OCI-LY1 (cell line): ENCODE measurements at regions not wholly inside any gene's neighbourhood (a gene's known extent, or its start where the extent isn't known, plus 50 kb on each side); places are given as distances from the start of the nearest gene placed in this dataset.

ENCODE experiments used
- H2AFZ ChIP-seq: fragments of 200-600 bp; sonication (generic), shearing (Covaris generic); 2 replicates; pipeline ENCODE4 v1.6.0; 2014; ENCODE audit warnings: antibody characterized with exemption, mild to moderate bottlenecking, low read length
- H3F3A ChIP-seq: fragments of 200-600 bp; sonication (generic), shearing (Covaris generic); 2 replicates; pipeline ENCODE4 v1.6.0; 2014; ENCODE audit warnings: mild to moderate bottlenecking, antibody characterized with exemption, low read length, moderate library complexity; ENCODE audit not compliant: insufficient read depth
- H3K27ac ChIP-seq: fragments of 200-600 bp; sonication (generic); 2 replicates; pipeline ENCODE4 v1.5.1; 2014; ENCODE audit warnings: low read length, mixed run types, mild to moderate bottlenecking, low read depth; ENCODE audit not compliant: poor library complexity, severe bottlenecking
- H3K27me3 ChIP-seq: fragments of 200-600 bp; sonication (generic); 2 replicates; pipeline ENCODE4 v1.6.0; 2014; ENCODE audit warnings: antibody characterized with exemption, mild to moderate bottlenecking, low read length, moderate library complexity; ENCODE audit not compliant: insufficient read depth
- H3K36me3 ChIP-seq: fragments of 200-600 bp; sonication (generic); 2 replicates; pipeline ENCODE4 v1.6.1; 2014; ENCODE audit warnings: mild to moderate bottlenecking, antibody characterized with exemption, low read length, moderate library complexity, mixed read lengths; ENCODE audit not compliant: insufficient read depth
- H3K4me1 ChIP-seq: fragments of 200-600 bp; sonication (generic); 2 replicates; pipeline ENCODE4 v1.5.1; 2014; ENCODE audit warnings: mild to moderate bottlenecking, low read length, moderate library complexity; ENCODE audit not compliant: insufficient read depth, severe bottlenecking
- H3K4me2 ChIP-seq: fragments of 200-600 bp; sonication (generic), shearing (Covaris generic); 2 replicates; pipeline ENCODE4 v1.6.1; 2014; ENCODE audit warnings: low read length
- H3K4me3 ChIP-seq: fragments of 200-600 bp; sonication (generic); 2 replicates; pipeline ENCODE4 v1.5.1; 2014; ENCODE audit warnings: low read length, low read depth, mild to moderate bottlenecking, mixed read lengths; ENCODE audit not compliant: poor library complexity, severe bottlenecking
- H3K79me2 ChIP-seq: fragments of 200-600 bp; shearing (Covaris generic); 2 replicates; pipeline ENCODE4 v1.6.1; 2016; ENCODE audit warnings: mixed run types, low read length, mixed read lengths; ENCODE audit not compliant: insufficient read depth
- H3K9ac ChIP-seq: fragments of 200-600 bp; sonication (generic), shearing (Covaris generic); 2 replicates; pipeline ENCODE4 v1.6.1; 2014; ENCODE audit warnings: mild to moderate bottlenecking, low read length, mixed read lengths
- H3K9me2 ChIP-seq: fragments of 200-600 bp; sonication (generic), shearing (Covaris generic); 2 replicates; pipeline ENCODE4 v1.6.1; 2014; ENCODE audit warnings: low read depth, mild to moderate bottlenecking, low read length, mixed read lengths
- H3K9me3 ChIP-seq: fragments of 200-600 bp; shearing (Covaris generic); 2 replicates; pipeline ENCODE4 v1.6.1; 2014; ENCODE audit warnings: low read length, mixed read lengths
- H4K20me1 ChIP-seq: fragments of 200-600 bp; sonication (generic), shearing (Covaris generic); 2 replicates; pipeline ENCODE4 v1.6.0; 2016; ENCODE audit warnings: mild to moderate bottlenecking, low read length; ENCODE audit not compliant: insufficient read depth
- CTCF ChIP-seq: fragments of 200-600 bp; sonication (generic), shearing (Covaris generic); IDR thresholded peaks from 2 replicates; pipeline ENCODE4 v1.5.1; 2017; ENCODE audit warnings: mild to moderate bottlenecking, antibody characterized with exemption, low read length, moderate library complexity, mixed read lengths
- EZH2 ChIP-seq: fragments of 200-600 bp; sonication (generic), shearing (Covaris generic); IDR thresholded peaks from 2 replicates; pipeline ENCODE4 v1.8.0; 2017; ENCODE audit warnings: borderline replicate concordance, mixed run types, mild to moderate bottlenecking, antibody characterized with exemption, low read length, moderate library complexity, mixed read lengths

DNA sequence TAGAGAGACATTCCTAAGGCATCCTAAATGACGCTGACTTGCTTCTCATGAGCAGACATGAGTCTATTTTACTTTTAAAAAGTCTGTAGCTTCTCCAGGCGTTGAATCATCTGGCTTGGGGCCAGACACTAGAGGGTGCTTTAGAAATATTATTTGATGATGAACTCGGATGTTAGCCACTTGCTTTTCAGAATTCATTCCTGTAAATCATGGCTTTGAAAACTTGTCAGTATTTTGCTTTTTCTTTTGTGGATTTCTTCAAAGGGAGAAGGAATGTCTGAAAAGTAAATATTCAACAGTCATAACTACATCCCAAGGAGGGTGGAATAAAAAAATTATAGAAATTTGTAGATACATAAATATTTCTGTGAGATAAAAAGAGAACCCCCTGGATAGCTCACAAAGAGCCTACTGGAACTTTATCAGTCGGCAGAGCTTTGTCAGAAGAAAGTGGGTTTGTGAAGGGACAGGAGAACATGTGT is 370.8 kb downstream of the OSR1 start:
- no peak overlapping the region for H2AFZ ChIP-seq
- H3K4me3 ChIP-seq, result no peak overlapping the region
- H4K20me1 ChIP-seq, result no peaks in the 10 kb centered on the region
- H3K4me2 ChIP-seq, result no peak overlapping the region
- no peaks in the 10 kb centered on the region for H3K36me3 ChIP-seq
- no peaks in the 10 kb centered on the region for H3K4me1 ChIP-seq
- H3F3A ChIP-seq, result no peaks in the 10 kb centered on the region
- no peaks in the 10 kb centered on the region for H3K9me3 ChIP-seq
- no peaks in the 10 kb centered on the region for H3K27me3 ChIP-seq
- no peak overlapping the region for H3K27ac ChIP-seq
- H3K9ac ChIP-seq, result no peak overlapping the region
- TF ChIP-seq CTCF (no peak), EZH2 (no peak)
- H3K79me2 ChIP-seq, result no peaks in the 10 kb centered on the region
- H3K9me2 ChIP-seq, result no peaks in the 10 kb centered on the region

DNA sequence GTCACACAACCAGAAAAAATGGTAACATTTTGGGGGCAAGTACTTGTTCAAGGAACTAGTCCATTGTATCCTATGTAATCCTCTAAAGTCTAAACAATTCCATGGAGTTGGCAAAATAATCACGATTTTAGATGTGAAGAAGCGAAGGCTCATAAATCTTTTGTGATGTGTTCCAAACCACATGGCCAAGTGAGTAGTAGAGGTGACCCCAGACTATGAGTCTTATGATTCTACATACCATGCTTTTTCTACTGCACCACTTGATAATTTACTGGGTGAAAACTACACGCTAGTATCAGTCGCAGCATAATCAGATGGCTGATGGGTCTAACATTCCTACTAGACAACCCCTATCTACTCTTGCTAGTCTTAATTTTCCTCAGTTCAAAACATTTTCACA is 371.4 kb downstream of the OSR1 start:
- Histone ChIP-seq H3K4me2 (no peak overlapping the region), H3K36me3 (no peaks in the 10 kb centered on the region), H3K9me3 (no peaks in the 10 kb centered on the region), H3K9me2 (no peaks in the 10 kb centered on the region), H3K27ac (no peak overlapping the region), H4K20me1 (no peaks in the 10 kb centered on the region), H2AFZ (no peak overlapping the region), H3K79me2 (no peaks in the 10 kb centered on the region), H3K27me3 (no peaks in the 10 kb centered on the region), H3K4me3 (no peak overlapping the region), H3K4me1 (no peaks in the 10 kb centered on the region), H3K9ac (no peak overlapping the region), H3F3A (no peaks in the 10 kb centered on the region)
- TF ChIP-seq CTCF, result no peak
- no peak for TF ChIP-seq EZH2

- Histone ChIP-seq H4K20me1 (no peaks in the 10 kb centered on the region), H3K27ac (no peak overlapping the region), H3K79me2 (no peaks in the 10 kb centered on the region), H3K4me3 (no peak overlapping the region), H3F3A (no peaks in the 10 kb centered on the region), H3K9me2 (no peaks in the 10 kb centered on the region), H3K9me3 (no peaks in the 10 kb centered on the region), H2AFZ (no peak overlapping the region), H3K27me3 (no peaks in the 10 kb centered on the region), H3K36me3 (no peaks in the 10 kb centered on the region), H3K4me1 (no peaks in the 10 kb centered on the region), H3K4me2 (no peak overlapping the region), H3K9ac (no peak overlapping the region)
- no peak for TF ChIP-seq EZH2
- TF ChIP-seq CTCF, result no peak
Measured at GRCh38 chr2:18986046-18986445, 372.4 kb downstream of the OSR1 start.
